ENCODE measurements at regions not wholly inside any gene's neighbourhood (a gene's known extent, or its start where the extent isn't known, plus 50 kb on each side); places are given as distances from the start of the nearest gene placed in this dataset.

- DNase-seq (ENCODE audit: low read depth in 2 of 2) = no peak
Measured at GRCh38 chr1:23639460-23640095, 52.0 kb upstream of the RPL11 start.

GRCh38 chr1:23638786-23639241, 52.8 kb upstream of the RPL11 start:
- DNase-seq (ENCODE audit: low read depth in 2 of 2) = no peak

- no peak for DNase-seq (ENCODE audit: low read depth in 2 of 2)
Measured at GRCh38 chr1:23638188-23638619, 53.4 kb upstream of the RPL11 start.

- no peak for DNase-seq (ENCODE audit: low read depth in 2 of 2)
Measured at GRCh38 chr1:23636009-23636408, 55.6 kb upstream of the RPL11 start.

GRCh38 chr1:23634840-23635651, 56.6 kb upstream of the RPL11 start:
- DNase-seq (ENCODE audit: low read depth in 2 of 2) = peak in 1 of 2 donors; percentile 39

GRCh38 chr1:23634518-23634839, 57.1 kb upstream of the RPL11 start:
- no peak for DNase-seq (ENCODE audit: low read depth in 2 of 2)

- DNase-seq (ENCODE audit: low read depth in 2 of 2) = no peak
Measured at GRCh38 chr1:23632479-23633160, 59.0 kb upstream of the RPL11 start.

- DNase-seq (ENCODE audit: low read depth in 2 of 2) = no peak
Measured at GRCh38 chr1:23629708-23630290, 61.8 kb upstream of the RPL11 start.

- no peak for DNase-seq (ENCODE audit: low read depth in 2 of 2)
Measured at GRCh38 chr1:23628951-23629387, 62.6 kb upstream of the RPL11 start.

GRCh38 chr1:23627069-23627735, 64.4 kb upstream of the RPL11 start:
- no peak for DNase-seq (ENCODE audit: low read depth in 2 of 2)

GRCh38 chr1:23625929-23626535, 65.6 kb upstream of the RPL11 start:
- no peak for DNase-seq (ENCODE audit: low read depth in 2 of 2)

- no peak for DNase-seq (ENCODE audit: low read depth in 2 of 2)
Measured at GRCh38 chr1:23625459-23625858, 66.1 kb upstream of the RPL11 start.

- DNase-seq (ENCODE audit: low read depth in 2 of 2) = peak; percentile 36 to 41
Measured at GRCh38 chr1:23624440-23624839, 65.1 kb upstream of the ID3 start.

- DNase-seq (ENCODE audit: low read depth in 2 of 2) = no peak
Measured at GRCh38 chr1:23622284-23622683, 63.0 kb upstream of the ID3 start.

GRCh38 chr1:23620605-23621004, 61.3 kb upstream of the ID3 start:
- DNase-seq (ENCODE audit: low read depth in 2 of 2) = no peak

GRCh38 chr1:23619299-23620188, 60.2 kb upstream of the ID3 start:
- peak; percentile 77 to 85 for DNase-seq (ENCODE audit: low read depth in 2 of 2)

GRCh38 chr1:23618586-23619083, 59.3 kb upstream of the ID3 start:
- no peak for DNase-seq (ENCODE audit: low read depth in 2 of 2)

GRCh38 chr1:23617084-23617521, 57.8 kb upstream of the ID3 start:
- DNase-seq (ENCODE audit: low read depth in 2 of 2) = no peak

- no peak for DNase-seq (ENCODE audit: low read depth in 2 of 2)
Measured at GRCh38 chr1:23616292-23616824, 57.1 kb upstream of the ID3 start.

- DNase-seq (ENCODE audit: low read depth in 2 of 2) = no peak
Measured at GRCh38 chr1:23615852-23616251, 56.6 kb upstream of the ID3 start.
